ENCODE measurements at regions not wholly inside any gene's neighbourhood (a gene's known extent, or its start where the extent isn't known, plus 50 kb on each side); places are given as distances from the start of the nearest gene placed in this dataset.

- no peak for TF ChIP-seq POLR2A (IDR thresholded peaks at IDR 0.05)
- no peak for TF ChIP-seq CTCF (IDR thresholded peaks at IDR 0.05 in 4 of 5, conservative IDR thresholded peaks at IDR 0.05 in 1 of 5)
- no peaks in the 10 kb centered on the region for H3K36me3 ChIP-seq
- intact Hi-C loops (cut with DNase I; ENCODE audit: low total_unique reads): no loop called here
- DNase-seq (no peak), ATAC-seq (no peak)
- no peak overlapping the region for H3K4me3 ChIP-seq
- H3K27ac ChIP-seq: no peak overlapping the region
- in situ Hi-C loops (cut with MboI; ENCODE audit: low sequenced_read_pairs in 4 of 4): no loop called here
- no peaks in the 10 kb centered on the region for H3K4me1 ChIP-seq
- H3K9me3 ChIP-seq: no peaks in the 10 kb centered on the region
- H3K27me3 ChIP-seq: no peaks in the 10 kb centered on the region
Observed at GRCh38 chr4:53781629-53782457, 190.6 kb upstream of the LNX1 start.

GRCh38 chr4:53780736-53781400 is 189.6 kb upstream of the LNX1 start:
- no peaks in the 10 kb centered on the region for H3K9me3 ChIP-seq
- H3K4me1 ChIP-seq: no peaks in the 10 kb centered on the region
- no peak for DNase-seq
- intact Hi-C loops (cut with DNase I; ENCODE audit: low total_unique reads) (no loop called here), in situ Hi-C loops (cut with MboI; ENCODE audit: low sequenced_read_pairs in 4 of 4) (no loop called here)
- no peaks in the 10 kb centered on the region for H3K27me3 ChIP-seq
- no peak for TF ChIP-seq POLR2A (IDR thresholded peaks at IDR 0.05)
- TF ChIP-seq CTCF (IDR thresholded peaks at IDR 0.05 in 4 of 5, conservative IDR thresholded peaks at IDR 0.05 in 1 of 5): no peak
- no peak overlapping the region for H3K4me3 ChIP-seq
- H3K36me3 ChIP-seq: no peaks in the 10 kb centered on the region
- no peak for ATAC-seq
- no peak overlapping the region for H3K27ac ChIP-seq

- in situ Hi-C loops (cut with MboI; ENCODE audit: low sequenced_read_pairs in 4 of 4) (no loop called here), intact Hi-C loops (cut with DNase I; ENCODE audit: low total_unique reads) (no loop called here)
- no peaks in the 10 kb centered on the region for H3K36me3 ChIP-seq
- DNase-seq (no peak), ATAC-seq (no peak)
- TF ChIP-seq CTCF (IDR thresholded peaks at IDR 0.05 in 4 of 5, conservative IDR thresholded peaks at IDR 0.05 in 1 of 5) (no peak), POLR2A (IDR thresholded peaks at IDR 0.05) (no peak)
- H3K27me3 ChIP-seq: no peaks in the 10 kb centered on the region
- H3K27ac ChIP-seq: no peak overlapping the region
- H3K9me3 ChIP-seq: no peaks in the 10 kb centered on the region
- no peak overlapping the region for H3K4me3 ChIP-seq
- H3K4me1 ChIP-seq: no peaks in the 10 kb centered on the region
Observed at GRCh38 chr4:53779025-53779424, 187.7 kb upstream of the LNX1 start.

- DNase-seq (no peak), ATAC-seq (no peak)
- no peaks in the 10 kb centered on the region for H3K9me3 ChIP-seq
- no peaks in the 10 kb centered on the region for H3K27me3 ChIP-seq
- no peak overlapping the region for H3K4me3 ChIP-seq
- H3K36me3 ChIP-seq: no peaks in the 10 kb centered on the region
- no peak overlapping the region for H3K27ac ChIP-seq
- intact Hi-C loops (cut with DNase I; ENCODE audit: low total_unique reads): no loop called here
- H3K4me1 ChIP-seq: no peaks in the 10 kb centered on the region
- in situ Hi-C loops (cut with MboI; ENCODE audit: low sequenced_read_pairs in 4 of 4): no loop called here
- TF ChIP-seq CTCF (IDR thresholded peaks at IDR 0.05 in 4 of 5, conservative IDR thresholded peaks at IDR 0.05 in 1 of 5) (no peak), POLR2A (IDR thresholded peaks at IDR 0.05) (no peak)
Observed at GRCh38 chr4:53778155-53778554, 186.9 kb upstream of the LNX1 start.

Data from gastrocnemius medialis (tissue), 4 donors.